ENCODE measurements at regions not wholly inside any gene's neighbourhood (a gene's known extent, or its start where the extent isn't known, plus 50 kb on each side); places are given as distances from the start of the nearest gene placed in this dataset.
"Not testable (repeated sequence)": the region's sequence is repeated elsewhere in the genome, so short reads cannot be mapped to it uniquely, and the experiment has no call there.

GRCh38 chr1:213457733-213458132, 406.7 kb downstream of the RPS6KC1 start:
- no peaks in the 10 kb centered on the region for H3K36me3 ChIP-seq (ENCODE audit: control insufficient read depth, low read length)
- no peaks in the 10 kb centered on the region for H3F3A ChIP-seq (ENCODE audit: control insufficient read depth, insufficient read depth)
- H3K27me3 ChIP-seq (ENCODE audit: control insufficient read depth, low read length), result no peaks in the 10 kb centered on the region
- no peaks in the 10 kb centered on the region for H3K9me2 ChIP-seq (replicated peaks; ENCODE audit: control insufficient read depth, low read length)
- TF ChIP-seq EZH2phosphoT487 (IDR thresholded peaks at IDR 0.05; ENCODE audit: borderline replicate concordance, low read length), result no peak
- TF ChIP-seq CTCF (IDR thresholded peaks at IDR 0.05; ENCODE audit: low read depth, low read length, poor library complexity, severe bottlenecking), result no peak
- H3K79me2 ChIP-seq (ENCODE audit: control insufficient read depth, low read length), result no peaks in the 10 kb centered on the region
- H3K27ac ChIP-seq (ENCODE audit: low read depth, low read length), result no peak overlapping the region
- H4K20me1 ChIP-seq (ENCODE audit: control insufficient read depth, insufficient read depth, low read depth, low read length), result no peaks in the 10 kb centered on the region
- H3K9me3 ChIP-seq (ENCODE audit: control insufficient read depth, insufficient read depth, low read length), result no peaks in the 10 kb centered on the region
- H3K4me2 ChIP-seq (ENCODE audit: low read length), result no peak overlapping the region
- H3K4me1 ChIP-seq (ENCODE audit: control insufficient read depth, low read length), result no peaks in the 10 kb centered on the region
- no peak overlapping the region for H3K4me3 ChIP-seq (ENCODE audit: low read length)

- H3K4me3 ChIP-seq (ENCODE audit: low read length); H3K4me1 ChIP-seq (ENCODE audit: control insufficient read depth, low read length); H3K4me2 ChIP-seq (ENCODE audit: low read length); H3F3A ChIP-seq (ENCODE audit: control insufficient read depth, insufficient read depth); H3K27ac ChIP-seq (ENCODE audit: low read depth, low read length); H3K27me3 ChIP-seq (ENCODE audit: control insufficient read depth, low read length); H3K36me3 ChIP-seq (ENCODE audit: control insufficient read depth, low read length); H3K9me2 ChIP-seq (replicated peaks; ENCODE audit: control insufficient read depth, low read length); H3K9me3 ChIP-seq (ENCODE audit: control insufficient read depth, insufficient read depth, low read length); H4K20me1 ChIP-seq (ENCODE audit: control insufficient read depth, insufficient read depth, low read depth, low read length); H3K79me2 ChIP-seq (ENCODE audit: control insufficient read depth, low read length): not testable (repeated sequence)
Measured at GRCh38 chr1:213462374-213462773, 411.3 kb downstream of the RPS6KC1 start.

GRCh38 chr1:213464786-213465460, 413.9 kb downstream of the RPS6KC1 start:
- no peak for TF ChIP-seq CTCF (IDR thresholded peaks at IDR 0.05; ENCODE audit: low read depth, low read length, poor library complexity, severe bottlenecking)
- no peak for TF ChIP-seq EZH2phosphoT487 (IDR thresholded peaks at IDR 0.05; ENCODE audit: borderline replicate concordance, low read length)
- Histone ChIP-seq H3K9me2 (replicated peaks; ENCODE audit: control insufficient read depth, low read length) (no peaks in the 10 kb centered on the region), H3F3A (ENCODE audit: control insufficient read depth, insufficient read depth) (no peaks in the 10 kb centered on the region), H3K4me3 (ENCODE audit: low read length) (no peak overlapping the region), H3K79me2 (ENCODE audit: control insufficient read depth, low read length) (no peaks in the 10 kb centered on the region), H3K4me2 (ENCODE audit: low read length) (no peak overlapping the region), H3K27ac (ENCODE audit: low read depth, low read length) (no peak overlapping the region), H4K20me1 (ENCODE audit: control insufficient read depth, insufficient read depth, low read depth, low read length) (no peaks in the 10 kb centered on the region), H3K9me3 (ENCODE audit: control insufficient read depth, insufficient read depth, low read length) (no peaks in the 10 kb centered on the region), H3K36me3 (ENCODE audit: control insufficient read depth, low read length) (no peaks in the 10 kb centered on the region), H3K27me3 (ENCODE audit: control insufficient read depth, low read length) (no peaks in the 10 kb centered on the region), H3K4me1 (ENCODE audit: control insufficient read depth, low read length) (no peaks in the 10 kb centered on the region)

- Histone ChIP-seq H3K4me2 (ENCODE audit: low read length) (no peak overlapping the region), H3K4me3 (ENCODE audit: low read length) (no peak overlapping the region), H3K4me1 (ENCODE audit: control insufficient read depth, low read length) (no peaks in the 10 kb centered on the region), H4K20me1 (ENCODE audit: control insufficient read depth, insufficient read depth, low read depth, low read length) (no peaks in the 10 kb centered on the region), H3K9me3 (ENCODE audit: control insufficient read depth, insufficient read depth, low read length) (no peaks in the 10 kb centered on the region), H3K9me2 (replicated peaks; ENCODE audit: control insufficient read depth, low read length) (no peaks in the 10 kb centered on the region), H3K79me2 (ENCODE audit: control insufficient read depth, low read length) (no peaks in the 10 kb centered on the region), H3K27ac (ENCODE audit: low read depth, low read length) (no peak overlapping the region), H3K27me3 (ENCODE audit: control insufficient read depth, low read length) (no peaks in the 10 kb centered on the region), H3K36me3 (ENCODE audit: control insufficient read depth, low read length) (no peaks in the 10 kb centered on the region), H3F3A (ENCODE audit: control insufficient read depth, insufficient read depth) (no peaks in the 10 kb centered on the region)
- TF ChIP-seq EZH2phosphoT487 (IDR thresholded peaks at IDR 0.05; ENCODE audit: borderline replicate concordance, low read length) (no peak), CTCF (IDR thresholded peaks at IDR 0.05; ENCODE audit: low read depth, low read length, poor library complexity, severe bottlenecking) (no peak)
Measured at GRCh38 chr1:213466541-213466940, 415.5 kb downstream of the RPS6KC1 start.
